Mesenchymal stem cell (in vitro differentiated cells and primary cell): ENCODE measurements at regions not wholly inside any gene's neighbourhood (a gene's known extent, or its start where the extent isn't known, plus 50 kb on each side); places are given as distances from the start of the nearest gene placed in this dataset.

Experiments
- DNase-seq: peaks from one replicate; pipeline ENCODE4 v3.0.0-alpha.2; 2013
- H2AFZ ChIP-seq: one replicate; pipeline ENCODE4 v1.6.1; 2013; ENCODE audit warnings: low read depth, mild to moderate bottlenecking, control low read depth, inconsistent platforms, low read length, moderate library complexity
- H2AK5ac ChIP-seq: 2 replicates; pipeline ENCODE4 v1.6.1; 2013; ENCODE audit warnings: low read length, moderate library complexity, mild to moderate bottlenecking, inconsistent platforms; ENCODE audit not compliant: severe bottlenecking
- H2BK120ac ChIP-seq: one replicate; pipeline ENCODE4 v1.6.1; 2013; ENCODE audit warnings: low read depth, mild to moderate bottlenecking, inconsistent platforms, low read length, moderate library complexity
- H2BK12ac ChIP-seq, 2 experiments: one replicate each; pipeline ENCODE4 v1.6.1; 2013; ENCODE audit warnings: inconsistent platforms in 2 of 2, low read length in 2 of 2, mild to moderate bottlenecking in 2 of 2, moderate library complexity in 2 of 2, control low read depth in 1 of 2
- H2BK15ac ChIP-seq: one replicate; pipeline ENCODE4 v1.6.1; 2013; ENCODE audit warnings: mild to moderate bottlenecking, low read depth, inconsistent platforms; ENCODE audit not compliant: poor library complexity, severe bottlenecking
- H2BK5ac ChIP-seq: 2 replicates; pipeline ENCODE4 v1.6.1; 2013; ENCODE audit warnings: low read depth, mild to moderate bottlenecking, low read length, control low read depth, inconsistent platforms; ENCODE audit not compliant: poor library complexity, severe bottlenecking
- H3K14ac ChIP-seq, 2 experiments: one replicate each; pipeline ENCODE4 v1.6.1; 2013; ENCODE audit warnings: inconsistent platforms in 2 of 2, low read length in 2 of 2, control low read depth in 1 of 2, mild to moderate bottlenecking in 1 of 2, moderate library complexity in 1 of 2
- H3K18ac ChIP-seq, 2 experiments: one replicate each; pipeline ENCODE4 v1.6.1; 2013; ENCODE audit warnings: inconsistent platforms in 2 of 2, low read length in 2 of 2, control low read depth in 1 of 2, low read depth in 1 of 2, mild to moderate bottlenecking in 1 of 2
- H3K23ac ChIP-seq, 2 experiments: one replicate each; pipeline ENCODE4 v1.6.1; 2013; ENCODE audit warnings: inconsistent platforms in 2 of 2, low read length in 2 of 2, mild to moderate bottlenecking in 2 of 2, moderate library complexity in 2 of 2, control low read depth in 1 of 2
- H3K27ac ChIP-seq: 2 replicates; pipeline ENCODE4 v1.5.1; 2013; ENCODE audit warnings: mild to moderate bottlenecking, moderate library complexity, low read length, control low read depth, inconsistent platforms; ENCODE audit not compliant: poor library complexity, severe bottlenecking
- H3K27me3 ChIP-seq, 2 experiments: 2 replicates each; pipeline versions ENCODE4 v1.6.1 to v1.7.0; 2013; ENCODE audit warnings: low read length in 2 of 2, mild to moderate bottlenecking in 2 of 2, moderate library complexity in 2 of 2, control low read depth in 1 of 2, inconsistent platforms in 1 of 2; ENCODE audit not compliant: control insufficient read depth in 1 of 2, insufficient read depth in 1 of 2
- H3K36me3 ChIP-seq, 2 experiments: 2 replicates each; pipeline versions ENCODE4 v1.6.1 to v1.7.0; 2013; ENCODE audit warnings: low read length in 2 of 2, control low read depth in 1 of 2, inconsistent platforms in 1 of 2, low read depth in 1 of 2, mild to moderate bottlenecking in 1 of 2; ENCODE audit not compliant: insufficient read depth in 2 of 2, control insufficient read depth in 1 of 2
- H3K4ac ChIP-seq, 2 experiments: one replicate each; pipeline ENCODE4 v1.6.1; 2013; ENCODE audit warnings: inconsistent platforms in 2 of 2, low read length in 2 of 2, mild to moderate bottlenecking in 2 of 2, moderate library complexity in 2 of 2, control low read depth in 1 of 2, low read depth in 1 of 2
- H3K4me1 ChIP-seq: 2 replicates; pipeline ENCODE4 v1.6.1; 2013; ENCODE audit warnings: low read depth, low read length, control low read depth; ENCODE audit not compliant: control insufficient read depth, insufficient read depth
- H3K4me2 ChIP-seq: 2 replicates; pipeline ENCODE4 v1.6.1; 2013; ENCODE audit warnings: low read length, mild to moderate bottlenecking, inconsistent platforms; ENCODE audit not compliant: poor library complexity, severe bottlenecking
- H3K4me3 ChIP-seq, 2 experiments: 2 replicates each; pipeline versions ENCODE4 v1.5.1 to v1.7.0; 2013; ENCODE audit warnings: low read length in 2 of 2, mild to moderate bottlenecking in 2 of 2, control low read depth in 1 of 2, low read depth in 1 of 2; ENCODE audit not compliant: insufficient read depth in 1 of 2
- H3K79me1 ChIP-seq: replicated peaks from 2 replicates; pipeline ENCODE4 v1.6.1; 2013; ENCODE audit warnings: mild to moderate bottlenecking, control low read depth, low read length, inconsistent platforms; ENCODE audit not compliant: poor library complexity, severe bottlenecking
- H3K9ac ChIP-seq: 2 replicates; pipeline ENCODE4 v1.7.0; 2013; ENCODE audit warnings: mild to moderate bottlenecking, low read length, moderate library complexity
- H3K9me3 ChIP-seq: 2 replicates; pipeline ENCODE4 v1.7.0; 2013; ENCODE audit warnings: mild to moderate bottlenecking, low read length; ENCODE audit not compliant: control insufficient read depth
- H4K8ac ChIP-seq: one replicate; pipeline ENCODE4 v1.6.1; 2013; ENCODE audit warnings: inconsistent platforms, mild to moderate bottlenecking, low read length, moderate library complexity
- H4K91ac ChIP-seq: one replicate; pipeline ENCODE4 v1.6.1; 2013; ENCODE audit warnings: mild to moderate bottlenecking, low read length, inconsistent platforms
- WGBS: methylation state at CpG from one replicate; pipeline ENCODE4 v1.1.7; 2013; ENCODE audit warnings: mixed read lengths; 5-methylcytosine and 5-hydroxymethylcytosine counted together

DNA sequence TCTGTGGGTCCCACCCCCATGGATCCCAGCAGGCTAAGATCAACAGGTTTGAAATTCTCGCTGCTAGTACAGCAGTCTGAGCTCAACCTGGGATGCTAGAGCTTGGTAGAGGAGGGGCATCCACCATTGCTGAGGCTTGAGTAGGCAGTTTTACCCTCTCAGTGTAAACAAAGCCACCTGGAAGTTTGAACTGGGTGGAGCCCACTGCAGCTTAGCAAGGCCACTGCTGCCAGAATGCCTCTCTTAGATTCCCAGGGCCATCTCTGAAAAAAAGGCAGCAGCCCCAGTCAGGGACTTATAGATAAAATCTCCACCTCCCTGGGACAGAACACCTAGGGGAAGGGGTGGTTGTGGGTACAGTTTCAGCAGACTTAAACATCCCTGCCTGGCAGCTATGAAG lies 190.0 kb upstream of the CACNA2D1 start:
- H3K4me1 ChIP-seq = no peaks in the 10 kb centered on the region
- no peak overlapping the region for H4K91ac ChIP-seq
- H3K27me3 ChIP-seq = peaks cover 0 to 6% of the 10 kb centered on the region in 2 experiments
- no peaks in the 10 kb centered on the region for H3K9me3 ChIP-seq
- DNase-seq = no peak
- no peak overlapping the region for H2BK120ac ChIP-seq
- H3K18ac ChIP-seq = no peak overlapping the region
- no peak overlapping the region for H3K4me3 ChIP-seq
- H2BK15ac ChIP-seq = no peak overlapping the region
- no peaks in the 10 kb centered on the region for H3K36me3 ChIP-seq
- no peak overlapping the region for H2AK5ac ChIP-seq
- H4K8ac ChIP-seq = no peak overlapping the region
- H3K4ac ChIP-seq = no peak overlapping the region
- H3K4me2 ChIP-seq = no peak overlapping the region
- no peak overlapping the region for H3K27ac ChIP-seq
- H3K9ac ChIP-seq = no peak overlapping the region
- no peak overlapping the region for H3K14ac ChIP-seq
- 80% methylated on average over 1 of the region's 1 CpG for WGBS
- H2AFZ ChIP-seq = no peak overlapping the region
- H2BK12ac ChIP-seq = no peak overlapping the region
- H2BK5ac ChIP-seq = no peak overlapping the region
- no peak overlapping the region for H3K23ac ChIP-seq
- no peaks in the 10 kb centered on the region for H3K79me1 ChIP-seq

- H3K18ac ChIP-seq = no peak overlapping the region
- H3K14ac ChIP-seq = no peak overlapping the region
- no peak overlapping the region for H3K23ac ChIP-seq
- no peak overlapping the region for H2AFZ ChIP-seq
- no peak overlapping the region for H2BK120ac ChIP-seq
- H3K9me3 ChIP-seq = no peaks in the 10 kb centered on the region
- no peaks in the 10 kb centered on the region for H3K79me1 ChIP-seq
- no peak overlapping the region for H2BK15ac ChIP-seq
- H2AK5ac ChIP-seq = no peak overlapping the region
- peak; percentile 13 for DNase-seq
- H3K4me2 ChIP-seq = no peak overlapping the region
- no peak overlapping the region for H3K4me3 ChIP-seq
- H3K27me3 ChIP-seq = peaks cover 0 to 6% of the 10 kb centered on the region in 2 experiments
- no peak overlapping the region for H3K27ac ChIP-seq
- no peak overlapping the region for H4K91ac ChIP-seq
- no peaks in the 10 kb centered on the region for H3K4me1 ChIP-seq
- H3K36me3 ChIP-seq = no peaks in the 10 kb centered on the region
- H3K4ac ChIP-seq = no peak overlapping the region
- 49% methylated on average over 3 of the region's 3 CpGs for WGBS
- H2BK5ac ChIP-seq = no peak overlapping the region
- no peak overlapping the region for H4K8ac ChIP-seq
- peak overlapping the region; percentile 65 for H3K9ac ChIP-seq
- H2BK12ac ChIP-seq = no peak overlapping the region
Observed at GRCh38 chr7:82631998-82632397, 188.4 kb upstream of the CACNA2D1 start.

- no peak overlapping the region for H3K9ac ChIP-seq
- peaks cover 2% of the 10 kb centered on the region for H3K4me1 ChIP-seq
- H3K23ac ChIP-seq = no peak overlapping the region
- H2BK5ac ChIP-seq = no peak overlapping the region
- no peak overlapping the region for H2BK15ac ChIP-seq
- WGBS = 100% methylated on average over 1 of the region's 3 CpGs
- H2AK5ac ChIP-seq = no peak overlapping the region
- no peaks in the 10 kb centered on the region for H3K36me3 ChIP-seq
- H4K8ac ChIP-seq = no peak overlapping the region
- H2BK12ac ChIP-seq = no peak overlapping the region
- no peak for DNase-seq
- no peaks in the 10 kb centered on the region for H3K9me3 ChIP-seq
- H3K18ac ChIP-seq = no peak overlapping the region
- H3K27me3 ChIP-seq = peaks cover 0 to 2% of the 10 kb centered on the region in 2 experiments
- H3K4ac ChIP-seq = no peak overlapping the region
- H3K4me3 ChIP-seq = no peak overlapping the region
- no peak overlapping the region for H3K14ac ChIP-seq
- no peak overlapping the region for H3K27ac ChIP-seq
- no peak overlapping the region for H2BK120ac ChIP-seq
- no peak overlapping the region for H2AFZ ChIP-seq
- no peak overlapping the region for H4K91ac ChIP-seq
- no peaks in the 10 kb centered on the region for H3K79me1 ChIP-seq
- H3K4me2 ChIP-seq = no peak overlapping the region
Observed at GRCh38 chr7:82629583-82629982, 186.0 kb upstream of the CACNA2D1 start.

GRCh38 chr7:82625377-82625776 lies 181.8 kb upstream of the CACNA2D1 start:
- DNase-seq = no peak
- Histone ChIP-seq H3K79me1 (no peaks in the 10 kb centered on the region), H2BK120ac (no peak overlapping the region), H3K4ac (no peak overlapping the region), H4K8ac (no peak overlapping the region), H3K23ac (no peak overlapping the region), H2BK15ac (no peak overlapping the region), H3K14ac (no peak overlapping the region), H2BK5ac (no peak overlapping the region), H3K27me3 (no peaks in the 10 kb centered on the region), H3K27ac (no peak overlapping the region), H3K4me3 (no peak overlapping the region), H2AFZ (no peak overlapping the region), H3K4me1 (peaks cover 2% of the 10 kb centered on the region), H2BK12ac (no peak overlapping the region), H3K9ac (no peak overlapping the region), H3K4me2 (no peak overlapping the region), H3K18ac (no peak overlapping the region), H2AK5ac (no peak overlapping the region), H3K36me3 (no peaks in the 10 kb centered on the region), H3K9me3 (no peaks in the 10 kb centered on the region), H4K91ac (no peak overlapping the region)
- WGBS = 90% methylated on average over 2 of the region's 2 CpGs
